Right atrium auricular region (tissue), 2 donors: ENCODE measurements at regions not wholly inside any gene's neighbourhood (a gene's known extent, or its start where the extent isn't known, plus 50 kb on each side); places are given as distances from the start of the nearest gene placed in this dataset.

Experiments used
- DNase-seq: peaks from one replicate; pipeline ENCODE4 v3.0.0-alpha.2; 2019; ENCODE audit warnings: low spot score
- H3K27ac ChIP-seq, 2 donors: fragments of 200-600 bp; sonication (generic); 1 replicate in 1 of 2; 2 replicates in 1 of 2; pipeline ENCODE4 v1.5.1; 2016 to 2019
- H3K27me3 ChIP-seq, 2 donors: fragments of 200-600 bp; sonication (generic); one replicate each; pipeline versions ENCODE4 v1.5.1 to v1.6.0; 2017 to 2019
- H3K36me3 ChIP-seq: fragments of 200-600 bp; sonication (generic); one replicate; pipeline ENCODE4 v1.5.1; 2016
- H3K4me1 ChIP-seq, 2 donors: fragments of 200-600 bp; sonication (generic); one replicate each; pipeline versions ENCODE4 v1.5.1 to v1.6.0; 2017 to 2019
- H3K4me3 ChIP-seq, 2 donors: fragments of 200-600 bp; sonication (generic); 1 replicate in 1 of 2; 2 replicates in 1 of 2; pipeline ENCODE4 v1.5.1; 2017 to 2019; ENCODE audit warnings: mild to moderate bottlenecking in 1 of 2, moderate library complexity in 1 of 2
- H3K9me3 ChIP-seq, 2 donors: fragments of 200-600 bp; sonication (generic); one replicate each; pipeline ENCODE4 v1.5.1; 2019
- TF ChIP-seq, protein P1 (sequence below), 2 donors: fragments of 200-600 bp; sonication (generic); IDR thresholded peaks; one replicate each; pipeline ENCODE4 v1.5.1; 2019; ENCODE audit warnings: antibody characterized with exemption in 2 of 2

DNA sequence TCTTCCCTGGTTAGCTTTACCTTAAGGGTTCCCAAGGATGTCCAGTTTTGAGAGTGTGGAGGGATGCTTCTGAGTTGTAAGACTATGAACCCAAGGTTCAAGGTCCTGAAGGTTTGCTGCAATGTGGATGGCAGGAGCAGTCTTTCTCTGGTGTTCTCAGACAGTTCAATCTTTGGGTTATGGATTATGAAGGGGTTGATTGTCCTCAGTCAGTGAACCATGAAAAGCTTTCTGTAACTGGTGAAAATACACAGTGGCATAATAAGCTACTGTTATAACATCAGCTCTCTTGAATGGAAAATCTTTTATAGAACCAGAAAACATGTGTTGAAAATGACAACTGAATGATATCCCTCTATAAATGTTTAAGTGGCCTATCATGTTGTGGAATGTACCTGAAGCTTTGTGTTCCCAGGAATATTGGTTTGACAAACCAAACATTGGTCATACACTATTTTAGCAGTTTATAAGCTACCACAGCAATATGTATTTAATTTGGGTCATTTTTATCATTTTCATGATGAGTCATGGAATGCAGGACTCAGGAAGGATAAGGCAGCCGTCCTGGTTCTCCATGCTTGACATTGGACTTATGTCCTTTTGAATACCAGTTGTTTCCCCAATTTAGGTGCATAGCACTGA lies 1041.8 kb upstream of the ARRDC3 start:
- Histone ChIP-seq H3K27ac (no peak overlapping the region), H3K27me3 (no peaks in the 10 kb centered on the region), H3K36me3 (no peaks in the 10 kb centered on the region), H3K9me3 (peaks cover 0 to 9% of the 10 kb centered on the region in 2 donors), H3K4me3 (no peak overlapping the region), H3K4me1 (no peaks in the 10 kb centered on the region)
- no peak for DNase-seq
- TF ChIP-seq, protein P1, sequence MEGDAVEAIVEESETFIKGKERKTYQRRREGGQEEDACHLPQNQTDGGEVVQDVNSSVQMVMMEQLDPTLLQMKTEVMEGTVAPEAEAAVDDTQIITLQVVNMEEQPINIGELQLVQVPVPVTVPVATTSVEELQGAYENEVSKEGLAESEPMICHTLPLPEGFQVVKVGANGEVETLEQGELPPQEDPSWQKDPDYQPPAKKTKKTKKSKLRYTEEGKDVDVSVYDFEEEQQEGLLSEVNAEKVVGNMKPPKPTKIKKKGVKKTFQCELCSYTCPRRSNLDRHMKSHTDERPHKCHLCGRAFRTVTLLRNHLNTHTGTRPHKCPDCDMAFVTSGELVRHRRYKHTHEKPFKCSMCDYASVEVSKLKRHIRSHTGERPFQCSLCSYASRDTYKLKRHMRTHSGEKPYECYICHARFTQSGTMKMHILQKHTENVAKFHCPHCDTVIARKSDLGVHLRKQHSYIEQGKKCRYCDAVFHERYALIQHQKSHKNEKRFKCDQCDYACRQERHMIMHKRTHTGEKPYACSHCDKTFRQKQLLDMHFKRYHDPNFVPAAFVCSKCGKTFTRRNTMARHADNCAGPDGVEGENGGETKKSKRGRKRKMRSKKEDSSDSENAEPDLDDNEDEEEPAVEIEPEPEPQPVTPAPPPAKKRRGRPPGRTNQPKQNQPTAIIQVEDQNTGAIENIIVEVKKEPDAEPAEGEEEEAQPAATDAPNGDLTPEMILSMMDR (IDR thresholded peaks at IDR 0.05) = no peak

DNA sequence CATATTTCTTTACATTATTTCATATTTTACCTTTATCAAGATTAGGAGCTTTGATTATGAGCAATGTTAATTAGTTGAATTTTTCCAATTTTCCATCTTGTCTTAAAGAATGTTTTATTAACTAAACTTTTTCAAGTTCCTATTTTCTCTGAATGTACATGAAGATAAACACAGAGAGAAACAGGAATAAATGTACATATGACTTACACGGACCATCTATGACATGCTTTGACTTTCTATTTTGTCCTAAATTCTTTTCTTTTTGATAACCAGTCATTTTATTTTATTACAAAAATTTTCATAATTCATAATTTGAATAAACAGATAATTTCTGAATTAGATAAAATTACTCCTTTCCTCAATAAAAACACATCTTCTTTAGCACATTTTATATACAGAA lies 1038.8 kb upstream of the ARRDC3 start:
- Histone ChIP-seq H3K27ac (no peak overlapping the region), H3K27me3 (no peaks in the 10 kb centered on the region), H3K9me3 (peaks cover 0 to 9% of the 10 kb centered on the region in 2 donors), H3K4me1 (no peaks in the 10 kb centered on the region), H3K4me3 (no peak overlapping the region), H3K36me3 (no peaks in the 10 kb centered on the region)
- TF ChIP-seq, protein P1 (IDR thresholded peaks at IDR 0.05) = no peak
- DNase-seq = no peak

GRCh38 chr5:92421196-92421595 lies 1038.1 kb upstream of the ARRDC3 start:
- DNase-seq = no peak
- Histone ChIP-seq H3K36me3 (no peaks in the 10 kb centered on the region), H3K27me3 (no peaks in the 10 kb centered on the region), H3K4me1 (no peaks in the 10 kb centered on the region), H3K27ac (no peak overlapping the region), H3K4me3 (no peak overlapping the region), H3K9me3 (peaks cover 0 to 9% of the 10 kb centered on the region in 2 donors)
- TF ChIP-seq, protein P1 (IDR thresholded peaks at IDR 0.05) = no peak

- Histone ChIP-seq H3K4me1 (no peaks in the 10 kb centered on the region), H3K27ac (no peak overlapping the region), H3K36me3 (no peaks in the 10 kb centered on the region), H3K4me3 (no peak overlapping the region), H3K9me3 (peaks cover 0 to 9% of the 10 kb centered on the region in 2 donors), H3K27me3 (no peaks in the 10 kb centered on the region)
- no peak for DNase-seq
- TF ChIP-seq, protein P1 (IDR thresholded peaks at IDR 0.05) = no peak
Measured at GRCh38 chr5:92419261-92419660, 1036.1 kb upstream of the ARRDC3 start.

DNA sequence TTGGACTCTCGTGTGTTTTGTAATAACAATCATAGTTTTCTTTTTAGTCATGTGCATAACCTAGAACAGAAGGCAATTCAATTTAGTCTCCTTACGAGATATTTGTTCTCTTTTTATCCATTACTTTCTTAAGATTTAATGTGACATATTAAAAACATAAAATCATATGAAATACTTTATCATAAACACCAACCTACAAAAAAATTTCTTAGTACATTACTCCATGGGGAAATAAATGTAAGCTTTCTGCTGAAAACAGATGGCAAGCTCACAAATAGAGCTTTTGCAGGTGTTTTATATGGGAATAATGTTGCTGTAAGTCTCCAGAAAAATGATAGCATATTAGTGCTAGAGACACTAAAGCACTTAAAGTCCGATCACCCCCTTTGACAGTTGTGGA lies 1035.2 kb upstream of the ARRDC3 start:
- H3K27ac ChIP-seq = no peak overlapping the region
- H3K4me3 ChIP-seq = no peak overlapping the region
- no peaks in the 10 kb centered on the region for H3K36me3 ChIP-seq
- H3K27me3 ChIP-seq = no peaks in the 10 kb centered on the region
- TF ChIP-seq, protein P1 (IDR thresholded peaks at IDR 0.05) = no peak
- H3K4me1 ChIP-seq = no peaks in the 10 kb centered on the region
- peaks cover 0 to 9% of the 10 kb centered on the region in 2 donors for H3K9me3 ChIP-seq
- no peak for DNase-seq

- Histone ChIP-seq H3K27ac (no peak overlapping the region), H3K27me3 (no peaks in the 10 kb centered on the region), H3K9me3 (no peaks in the 10 kb centered on the region), H3K4me1 (no peaks in the 10 kb centered on the region), H3K4me3 (no peak overlapping the region), H3K36me3 (no peaks in the 10 kb centered on the region)
- TF ChIP-seq, protein P1 (IDR thresholded peaks at IDR 0.05) = no peak
- DNase-seq = no peak
Measured at GRCh38 chr5:92409134-92409533, 1026.0 kb upstream of the ARRDC3 start.
